ENCODE measurements at regions not wholly inside any gene's neighbourhood (a gene's known extent, or its start where the extent isn't known, plus 50 kb on each side); places are given as distances from the start of the nearest gene placed in this dataset.

GRCh38 chr20:6483727-6484126 is 283.8 kb upstream of the BMP2 start:
- DNase-seq: no peak

GRCh38 chr20:6482486-6482885 is 285.0 kb upstream of the BMP2 start:
- no peak for DNase-seq

DNA sequence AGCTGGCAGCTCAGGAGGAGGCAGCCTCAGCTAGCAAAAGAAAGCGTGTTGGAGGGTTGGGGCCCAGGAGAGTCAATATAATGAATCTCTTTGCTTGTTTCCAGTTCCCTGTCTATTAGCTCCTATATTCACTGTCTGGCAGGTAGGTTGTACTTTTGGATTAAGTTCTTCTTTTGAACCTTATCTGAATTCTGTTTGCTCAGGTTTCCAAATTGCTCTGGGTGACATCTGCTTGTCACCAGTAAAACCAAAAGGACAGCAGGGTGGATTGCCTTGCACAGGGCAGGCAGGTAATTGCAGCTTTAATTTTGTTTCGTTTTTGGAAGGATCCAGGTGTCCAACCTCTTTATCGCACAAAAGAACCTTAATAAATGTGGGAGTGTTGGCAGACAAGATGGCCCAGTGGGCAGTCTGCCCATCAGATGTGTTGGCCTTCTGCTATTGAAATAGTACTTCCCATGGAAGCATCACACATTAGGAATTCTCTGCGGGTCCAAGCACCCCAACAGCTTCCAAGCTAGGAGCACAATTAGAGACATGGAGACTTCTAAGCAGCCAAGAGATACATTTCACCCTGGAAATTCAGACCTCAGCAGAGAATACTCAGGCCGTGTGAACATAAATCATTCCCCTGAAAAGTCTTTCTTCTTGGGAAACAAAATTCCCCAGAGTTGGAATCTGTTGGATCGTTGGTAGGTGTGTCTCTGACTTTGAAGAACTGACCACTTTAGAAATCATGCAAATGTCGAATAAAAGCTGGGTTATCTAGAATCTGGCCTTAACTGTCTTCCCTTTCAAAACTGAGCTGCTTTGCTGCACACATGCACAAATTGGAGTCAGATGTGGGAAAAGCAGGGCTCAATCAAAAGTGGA is 286.9 kb upstream of the BMP2 start:
- DNase-seq: no peak

DNA sequence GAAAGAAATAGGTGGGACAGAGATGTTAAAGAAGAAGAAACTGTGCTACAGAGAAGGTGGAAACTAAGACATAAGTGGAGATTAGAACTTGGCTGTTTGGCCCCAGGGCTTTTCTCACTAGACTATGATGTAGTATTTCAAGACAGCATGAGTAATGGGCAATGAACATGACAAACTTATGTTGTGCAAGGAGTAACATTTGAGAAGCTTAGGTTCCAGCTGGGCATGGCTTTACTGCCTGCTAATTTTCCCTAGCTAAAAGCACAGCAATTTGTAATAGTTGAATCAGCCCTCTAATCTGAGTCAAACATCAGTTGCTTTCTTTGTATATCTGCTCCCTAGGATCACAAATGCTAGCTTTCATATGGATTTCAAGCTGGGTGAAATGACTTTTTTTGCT is 294.3 kb upstream of the BMP2 start:
- DNase-seq: no peak

DNA sequence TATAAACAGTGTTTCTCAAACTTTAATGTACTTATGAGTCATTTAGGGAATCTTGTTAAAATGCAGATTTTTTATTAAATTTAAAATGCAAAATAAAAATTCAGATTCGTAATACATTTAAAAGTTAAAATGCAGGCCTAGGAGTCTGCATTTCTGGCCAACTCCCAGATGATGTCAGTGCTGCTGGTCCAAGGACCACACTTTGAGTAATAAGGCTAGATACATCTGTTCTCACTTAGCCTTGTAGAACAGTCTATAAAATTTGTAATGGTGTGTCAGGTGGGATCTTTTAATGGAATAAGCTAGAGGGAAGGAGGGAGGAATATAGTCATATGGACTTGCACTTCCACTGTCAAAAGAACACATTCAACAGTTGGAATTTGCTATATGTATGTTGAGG is 295.6 kb upstream of the BMP2 start:
- no peak for DNase-seq

- no peak for DNase-seq
These were observed 296.3 kb upstream of the BMP2 start for GRCh38 chr20:6471110-6471647.

- no peak for DNase-seq
These were observed 297.8 kb upstream of the BMP2 start for GRCh38 chr20:6469695-6470094.

DNA sequence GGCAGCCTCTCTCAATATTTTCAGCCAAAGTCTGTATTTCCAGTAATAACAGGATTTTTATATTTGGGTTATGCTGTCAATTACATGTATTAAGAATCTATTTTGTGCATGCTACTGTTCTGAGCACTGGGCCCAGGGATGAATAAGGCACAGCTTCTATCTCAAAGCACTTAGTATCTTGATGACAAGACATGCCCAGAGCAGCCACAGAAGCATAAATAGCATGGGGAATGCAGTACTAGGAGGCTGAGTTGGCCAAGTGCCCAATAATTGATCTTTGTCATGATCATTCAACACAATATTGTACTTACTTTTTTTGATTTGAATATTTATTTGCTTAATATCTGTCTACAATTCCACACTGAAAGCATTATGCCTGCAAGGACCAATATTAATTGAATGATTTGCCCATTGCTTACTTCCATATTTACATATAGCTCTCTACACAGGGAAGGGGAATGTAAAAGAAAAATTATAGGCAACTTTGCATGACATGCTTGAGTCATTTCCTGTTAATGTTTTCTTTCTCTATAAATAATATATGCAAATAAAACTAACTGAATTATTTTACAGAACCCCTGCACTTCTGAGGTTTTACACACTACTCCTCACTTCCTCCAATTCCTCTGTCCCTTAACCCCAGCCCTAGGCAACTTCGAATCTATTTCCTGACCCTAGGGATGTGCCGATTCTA is 298.9 kb upstream of the BMP2 start:
- no peak for DNase-seq

DNA sequence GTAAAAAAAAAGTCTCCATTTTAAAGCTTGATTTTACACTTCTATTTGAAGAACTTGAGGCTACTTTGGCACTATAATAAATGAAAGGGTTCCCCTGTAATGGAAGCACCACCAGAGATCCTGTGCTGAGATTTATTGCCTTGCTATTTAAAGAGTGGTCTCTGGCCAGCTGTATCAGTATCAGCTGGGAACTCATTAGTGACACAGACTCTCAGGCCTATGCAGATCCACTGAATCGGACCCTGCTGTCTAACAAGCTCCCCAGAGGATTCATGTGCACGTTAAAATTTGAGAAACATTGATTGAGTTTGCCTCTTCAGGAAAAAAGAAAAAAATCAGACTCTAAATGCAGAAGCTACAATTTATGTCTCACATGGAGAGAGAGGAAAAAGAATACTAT is 299.9 kb upstream of the BMP2 start:
- no peak for DNase-seq

DNA sequence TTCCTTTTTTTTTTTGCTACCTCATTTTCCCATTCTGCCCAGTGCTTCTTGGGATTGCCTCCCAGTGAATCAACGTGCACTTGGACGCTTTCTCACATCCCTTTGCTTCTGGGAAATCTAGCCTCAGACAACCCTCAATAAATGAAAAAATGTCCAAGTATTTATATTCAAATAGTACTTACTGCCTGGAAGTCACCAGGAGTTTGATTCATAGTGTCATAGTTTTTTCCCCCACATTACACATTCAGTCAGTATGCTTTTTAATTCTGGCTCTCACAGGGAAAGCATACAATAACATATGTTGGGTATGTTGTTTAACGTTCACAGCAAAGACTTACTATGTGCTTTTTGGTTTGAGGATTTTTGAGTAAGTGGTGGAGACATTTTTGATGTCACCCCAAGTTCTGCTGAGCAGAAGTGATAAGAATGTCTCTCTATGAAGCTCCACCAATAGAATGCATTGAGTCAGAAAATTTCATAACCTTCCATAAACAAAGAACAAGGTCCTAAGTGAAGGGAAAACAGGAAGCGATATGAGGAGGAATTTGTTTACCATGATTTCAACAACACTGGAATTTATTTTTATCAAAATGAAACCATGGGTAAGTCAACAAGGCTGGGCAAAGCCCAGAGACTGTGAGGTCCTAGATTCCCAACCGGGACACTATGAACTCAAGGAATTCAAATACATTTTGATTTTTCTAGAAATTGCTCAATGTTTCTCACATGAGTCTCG is 301.2 kb upstream of the BMP2 start:
- no peak for DNase-seq

DNA sequence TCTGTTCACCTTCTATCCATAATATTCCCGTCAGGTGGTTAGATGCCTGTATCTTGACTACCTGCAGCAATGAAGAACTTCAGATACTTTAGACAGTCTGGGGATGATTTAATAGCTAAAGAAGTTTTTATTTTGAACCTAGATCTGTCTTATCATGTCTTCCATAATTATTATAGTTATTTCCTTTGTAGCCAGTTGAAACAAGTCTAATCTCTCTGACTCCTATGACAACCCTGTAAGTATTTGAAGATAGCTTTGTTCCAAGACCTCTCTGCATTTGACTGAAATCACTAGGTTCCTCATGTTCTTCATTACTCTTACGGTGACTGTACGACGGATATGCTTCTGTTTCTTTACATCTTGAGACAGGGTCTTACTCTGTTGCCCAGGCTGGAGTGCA is 316.6 kb upstream of the BMP2 start:
- DNase-seq: no peak

DNA sequence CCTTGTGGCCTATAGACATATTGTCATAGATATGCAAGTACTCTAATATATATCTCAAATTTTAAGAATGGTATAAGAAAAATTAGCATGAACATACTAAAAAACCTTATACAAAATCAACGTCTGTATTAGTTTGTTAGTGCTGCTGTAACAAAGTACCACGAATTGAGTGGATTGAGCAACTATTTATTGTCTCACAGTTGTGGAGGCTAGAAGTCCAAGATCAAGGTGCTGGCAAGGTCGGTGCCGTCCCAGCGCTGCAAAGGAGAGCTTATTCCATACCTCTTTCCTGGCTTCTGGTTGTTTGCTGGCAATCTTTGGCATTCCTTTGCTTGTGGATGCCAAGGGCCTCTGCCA is 317.6 kb upstream of the FERMT1 start:
- no peak for DNase-seq

DNA sequence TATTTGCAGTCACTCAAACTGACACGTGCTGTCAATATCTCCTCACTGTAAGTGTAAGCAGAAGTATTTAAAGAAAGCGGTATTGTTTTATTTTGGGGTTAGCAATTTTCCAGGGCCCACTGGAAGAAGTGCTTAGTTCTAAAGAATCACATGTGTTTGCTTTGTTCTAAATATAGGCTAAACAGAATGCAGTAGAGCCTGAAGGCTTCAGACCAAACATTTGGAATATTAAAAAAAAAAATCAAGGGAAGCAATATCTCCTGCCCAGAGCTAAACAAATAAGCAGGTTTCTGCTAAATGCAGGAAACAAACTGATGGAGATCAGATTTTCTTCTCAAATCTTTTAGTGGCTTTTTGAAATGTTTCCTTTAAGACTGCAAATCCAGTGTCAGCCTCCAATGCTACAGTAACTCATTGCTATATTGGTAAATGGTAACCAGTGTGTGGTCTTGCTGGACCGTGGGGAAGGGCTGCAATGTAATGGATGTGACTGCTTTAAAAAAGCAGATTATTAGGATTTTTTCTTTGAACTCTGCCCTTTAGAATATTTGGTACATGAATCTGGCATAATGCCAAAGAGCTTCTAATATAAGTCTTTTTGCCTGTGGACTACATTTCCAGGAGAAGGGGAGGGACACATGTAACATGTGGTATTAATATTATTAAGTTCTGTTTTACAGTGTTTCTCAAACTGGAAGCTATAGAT is 317.1 kb upstream of the FERMT1 start:
- no peak for DNase-seq

DNA sequence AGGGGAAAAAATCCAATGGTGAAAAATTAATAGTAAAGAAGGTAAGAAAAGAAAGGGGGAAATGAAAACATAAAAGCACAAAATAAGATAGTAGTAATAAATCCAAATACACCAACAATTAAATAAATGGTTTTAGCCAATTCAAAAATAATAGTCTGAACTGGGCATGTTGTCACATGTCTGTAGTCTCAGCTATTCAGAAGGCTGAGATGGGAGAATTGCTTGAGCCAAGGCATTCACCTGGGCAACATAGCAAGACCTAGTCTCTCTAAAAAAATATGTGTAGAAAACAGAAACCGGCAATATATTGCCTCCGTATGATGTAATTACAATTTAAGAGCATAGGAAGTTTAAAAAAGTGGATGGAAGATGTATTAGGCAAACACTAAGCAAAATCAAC is 311.3 kb upstream of the FERMT1 start:
- no peak for DNase-seq

DNA sequence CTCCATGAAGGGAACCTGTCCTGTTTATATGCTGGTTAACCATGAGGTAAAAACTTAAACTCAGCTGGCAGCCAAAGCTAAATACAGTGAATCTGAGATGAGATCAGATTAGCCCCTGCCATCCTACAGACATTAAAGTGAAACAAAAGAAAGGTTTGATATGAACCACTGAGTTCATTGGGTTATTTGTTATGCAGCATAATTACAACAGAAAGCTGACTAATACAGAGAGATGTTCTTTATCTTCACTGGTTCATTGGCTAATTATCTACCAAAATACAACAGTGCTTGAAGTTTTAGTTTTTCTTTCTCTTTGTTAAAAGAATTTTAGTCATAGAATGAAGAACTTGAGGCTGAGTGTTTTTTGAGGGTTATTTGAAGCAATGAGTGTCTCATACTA is 307.6 kb upstream of the FERMT1 start:
- DNase-seq: no peak

DNA sequence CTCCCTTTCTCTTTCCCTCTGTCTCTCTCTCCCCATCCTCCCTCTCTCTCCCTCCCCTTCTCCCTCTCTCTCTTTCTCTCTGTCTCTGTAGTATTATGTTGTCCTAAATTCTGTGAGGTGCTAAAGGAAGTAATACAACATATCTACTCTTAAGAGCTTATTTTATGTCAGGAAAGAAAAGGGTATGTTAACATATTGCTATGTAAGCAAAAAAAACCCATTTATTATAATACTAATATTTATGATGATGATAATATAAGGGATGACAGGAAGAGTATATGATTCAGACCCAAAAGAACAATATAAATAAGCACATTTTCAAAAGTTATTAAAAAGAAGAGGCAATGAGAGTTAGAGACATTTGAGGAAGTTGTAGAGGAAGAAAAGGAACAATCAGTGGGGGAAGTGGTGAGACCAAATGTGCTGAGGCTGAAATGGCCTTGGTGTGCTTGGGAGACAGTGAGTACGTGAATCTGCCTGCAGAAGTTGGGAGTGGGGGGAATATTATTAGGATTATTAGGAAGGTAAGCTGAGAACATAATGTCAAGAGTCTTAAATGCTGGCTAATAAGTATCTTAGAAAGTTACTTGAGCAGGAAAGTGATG is 303.6 kb upstream of the FERMT1 start:
- DNase-seq: no peak

- no peak for DNase-seq
These were observed 298.8 kb upstream of the FERMT1 start for GRCh38 chr20:6421321-6422248.

GRCh38 chr20:6420336-6420735 is 297.5 kb upstream of the FERMT1 start:
- no peak for DNase-seq

DNA sequence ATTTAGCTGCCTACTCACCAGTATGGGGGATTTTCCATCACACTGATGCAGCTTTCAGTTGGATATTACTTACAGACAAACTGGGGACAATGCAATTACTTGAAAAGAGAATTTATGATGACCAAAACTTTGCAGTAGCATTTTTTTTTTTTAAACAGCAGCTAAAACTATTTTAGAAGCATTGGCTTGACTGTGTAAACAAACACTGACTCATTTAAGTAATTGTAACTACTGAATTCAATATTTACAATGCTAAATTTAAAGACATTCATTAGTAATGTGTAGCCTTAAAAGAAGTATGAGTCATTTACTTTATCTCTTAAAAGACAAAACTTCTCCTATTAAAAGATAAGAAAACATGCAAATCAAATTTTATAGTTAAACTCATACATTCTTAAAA is 295.9 kb upstream of the FERMT1 start:
- DNase-seq: no peak

GRCh38 chr20:6416371-6416770 is 293.5 kb upstream of the FERMT1 start:
- DNase-seq: no peak

DNA sequence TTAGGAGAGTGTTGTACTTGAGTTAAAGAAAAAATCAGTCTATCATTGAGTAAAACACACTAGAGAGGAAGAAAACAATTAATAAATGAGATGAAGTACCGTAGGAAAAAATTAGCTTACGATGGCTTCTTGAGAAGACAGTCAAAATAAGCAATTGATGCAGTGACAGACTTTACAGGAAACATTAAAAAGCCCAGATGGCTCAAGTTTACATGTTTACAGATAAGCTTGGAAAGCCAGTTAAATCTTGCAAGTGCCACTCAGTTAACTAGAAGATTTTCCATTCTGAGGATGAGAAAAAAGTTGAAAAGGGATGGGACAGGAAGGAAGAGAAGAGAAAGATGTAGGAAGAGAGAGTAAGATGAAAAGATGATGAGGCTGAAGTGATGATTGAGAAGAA is 288.8 kb upstream of the FERMT1 start:
- DNase-seq: no peak

Data from NCI-H1436 (cell line).